Right hindlimb (tissue), 1 donor: ENCODE measurements at regions not wholly inside any gene's neighbourhood (a gene's known extent, or its start where the extent isn't known, plus 50 kb on each side); places are given as distances from the start of the nearest gene placed in this dataset.

Experiments
- DNase-seq: peaks from one replicate; pipeline ENCODE4 v3.0.0-alpha.2; 2018

- no peak for DNase-seq
These were observed 52.3 kb upstream of the CD180 start for GRCh38 chr5:67248703-67249589.

DNA sequence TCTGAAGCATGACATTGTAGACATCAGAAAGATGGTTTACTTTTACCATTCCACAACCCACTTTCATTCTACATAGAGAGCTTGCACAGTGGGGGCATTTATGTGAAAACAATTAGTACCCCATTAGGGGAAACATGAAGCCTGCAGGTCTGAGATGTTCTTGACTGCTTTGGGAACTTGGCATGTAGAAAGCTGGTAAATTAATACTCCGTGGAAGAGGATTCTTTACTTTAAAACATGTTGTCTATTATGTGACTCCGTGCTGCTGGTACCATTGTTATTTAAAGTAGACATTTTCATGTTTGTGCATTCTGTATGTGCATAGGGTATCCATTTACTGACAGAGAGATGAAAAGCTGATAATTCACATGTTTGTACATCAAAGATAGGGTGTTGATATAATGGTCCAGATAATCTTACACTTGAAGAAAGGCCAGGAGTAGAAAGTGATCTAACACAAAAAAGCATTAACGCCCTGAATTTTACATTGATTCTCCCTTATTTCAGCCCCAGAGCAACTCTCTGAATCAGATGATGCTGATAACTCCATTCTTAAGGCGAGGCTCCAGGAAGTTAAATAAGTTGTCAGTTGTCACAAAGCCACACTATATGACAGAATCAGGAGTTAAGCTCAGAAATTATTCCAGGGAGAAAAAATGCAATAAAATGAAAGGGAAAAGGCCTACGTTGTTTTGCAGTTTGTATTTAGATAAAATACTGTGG is 50.1 kb upstream of the CD180 start:
- DNase-seq: no peak
